ENCODE measurements at regions not wholly inside any gene's neighbourhood (a gene's known extent, or its start where the extent isn't known, plus 50 kb on each side); places are given as distances from the start of the nearest gene placed in this dataset.

GRCh38 chr11:11173316-11174025 lies 179.6 kb downstream of the CSNK2A3 start:
- no peak for FAIRE-seq

GRCh38 chr11:11171854-11172253 lies 181.2 kb downstream of the CSNK2A3 start:
- FAIRE-seq: no peak

- no peak for FAIRE-seq
These were observed 181.8 kb downstream of the CSNK2A3 start for GRCh38 chr11:11171285-11171684.

- FAIRE-seq: no peak
These were observed 182.5 kb downstream of the CSNK2A3 start for GRCh38 chr11:11170352-11171084.

GRCh38 chr11:11169715-11170351 lies 183.2 kb downstream of the CSNK2A3 start:
- no peak for FAIRE-seq

GRCh38 chr11:11167806-11168205 lies 185.2 kb downstream of the CSNK2A3 start:
- FAIRE-seq: no peak

GRCh38 chr11:11164334-11164690 lies 188.7 kb downstream of the CSNK2A3 start:
- no peak for FAIRE-seq

- FAIRE-seq: no peak
These were observed 189.2 kb downstream of the CSNK2A3 start for GRCh38 chr11:11163669-11164333.

- FAIRE-seq: no peak
These were observed 189.8 kb downstream of the CSNK2A3 start for GRCh38 chr11:11163236-11163635.

- no peak for FAIRE-seq
These were observed 195.9 kb downstream of the CSNK2A3 start for GRCh38 chr11:11157185-11157584.

GRCh38 chr11:11155962-11156815 lies 196.9 kb downstream of the CSNK2A3 start:
- no peak for FAIRE-seq

- no peak for FAIRE-seq
These were observed 200.2 kb downstream of the CSNK2A3 start for GRCh38 chr11:11152877-11153276.

GRCh38 chr11:11149671-11150459 lies 203.2 kb downstream of the CSNK2A3 start:
- FAIRE-seq: no peak

GRCh38 chr11:11148596-11148995 lies 204.5 kb downstream of the CSNK2A3 start:
- FAIRE-seq: no peak

- FAIRE-seq: no peak
These were observed 204.9 kb downstream of the CSNK2A3 start for GRCh38 chr11:11148104-11148509.

- no peak for FAIRE-seq
These were observed 206.2 kb downstream of the CSNK2A3 start for GRCh38 chr11:11146830-11147229.

- no peak for FAIRE-seq
These were observed 209.2 kb downstream of the CSNK2A3 start for GRCh38 chr11:11143849-11144248.

- no peak for FAIRE-seq
These were observed 210.6 kb downstream of the CSNK2A3 start for GRCh38 chr11:11142430-11142829.

GRCh38 chr11:11141065-11141464 lies 212.0 kb downstream of the CSNK2A3 start:
- FAIRE-seq: no peak

GRCh38 chr11:11140510-11140909 lies 212.5 kb downstream of the CSNK2A3 start:
- no peak for FAIRE-seq

GRCh38 chr11:11137339-11137738 lies 215.7 kb downstream of the CSNK2A3 start:
- FAIRE-seq: no peak
